Activated naive CD8-positive, alpha-beta T cell treated with anti-CD3 and anti-CD28 coated beads for 36 hours (primary cell): ENCODE measurements at regions not wholly inside any gene's neighbourhood (a gene's known extent, or its start where the extent isn't known, plus 50 kb on each side); places are given as distances from the start of the nearest gene placed in this dataset.

Source experiments
- DNase-seq: peaks from one replicate; pipeline ENCODE4 v3.0.0; 2021
- H3K27ac Mint-ChIP-seq: one replicate; pipeline ENCODE4 v1.8.0; 2022; ENCODE audit warnings: mild to moderate bottlenecking, moderate library complexity, mixed read lengths
- H3K27me3 Mint-ChIP-seq: one replicate; pipeline ENCODE4 v1.8.0; 2022; ENCODE audit warnings: mild to moderate bottlenecking, mixed read lengths
- H3K36me3 Mint-ChIP-seq: one replicate; pipeline ENCODE4 v1.8.0; 2021; ENCODE audit warnings: mild to moderate bottlenecking, mixed read lengths
- H3K4me1 Mint-ChIP-seq: one replicate; pipeline ENCODE4 v1.8.0; 2021; ENCODE audit warnings: mixed read lengths
- H3K4me3 Mint-ChIP-seq: one replicate; pipeline ENCODE4 v1.8.0; 2022; ENCODE audit warnings: mild to moderate bottlenecking, moderate library complexity, mixed read lengths
- H3K9me3 Mint-ChIP-seq: one replicate; pipeline ENCODE4 v1.8.0; 2022; ENCODE audit warnings: mixed read lengths

- no peaks in the 10 kb centered on the region for H3K27me3 Mint-ChIP-seq
- DNase-seq = no peak
Observed at GRCh38 chr6:98627129-98627775, 207.1 kb upstream of the POU3F2 start.

DNA sequence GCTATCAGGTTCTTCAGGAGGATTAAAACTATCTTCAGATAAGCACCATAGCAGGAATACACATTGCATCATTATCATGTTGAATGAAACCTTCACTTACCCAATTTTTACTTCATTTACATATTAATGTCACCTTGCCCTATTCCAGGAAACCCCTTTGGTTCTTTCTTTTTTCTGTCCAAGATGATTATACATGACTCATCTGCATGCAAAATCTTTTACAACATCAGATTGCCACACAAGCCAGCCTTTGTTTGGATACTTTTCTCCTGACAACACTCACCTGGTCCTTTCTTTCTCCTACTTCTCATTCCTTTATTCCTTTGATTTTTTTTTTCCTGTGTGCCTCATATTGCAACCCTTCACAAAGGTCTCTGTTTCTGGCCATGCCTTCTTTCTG lies 200.5 kb upstream of the POU3F2 start:
- Mint-ChIP-seq H3K9me3 (no peaks in the 10 kb centered on the region), H3K27ac (no peak overlapping the region), H3K4me1 (peaks cover 2% of the 10 kb centered on the region), H3K4me3 (no peak overlapping the region), H3K36me3 (no peaks in the 10 kb centered on the region), H3K27me3 (no peaks in the 10 kb centered on the region)
- DNase-seq = no peak

More at GRCh38 chr6:98627129-98627775, 207.1 kb upstream of the POU3F2 start:
- Mint-ChIP-seq H3K4me3 (no peak overlapping the region), H3K27ac (no peak overlapping the region), H3K9me3 (no peaks in the 10 kb centered on the region), H3K4me1 (no peaks in the 10 kb centered on the region), H3K36me3 (no peaks in the 10 kb centered on the region)

DNA sequence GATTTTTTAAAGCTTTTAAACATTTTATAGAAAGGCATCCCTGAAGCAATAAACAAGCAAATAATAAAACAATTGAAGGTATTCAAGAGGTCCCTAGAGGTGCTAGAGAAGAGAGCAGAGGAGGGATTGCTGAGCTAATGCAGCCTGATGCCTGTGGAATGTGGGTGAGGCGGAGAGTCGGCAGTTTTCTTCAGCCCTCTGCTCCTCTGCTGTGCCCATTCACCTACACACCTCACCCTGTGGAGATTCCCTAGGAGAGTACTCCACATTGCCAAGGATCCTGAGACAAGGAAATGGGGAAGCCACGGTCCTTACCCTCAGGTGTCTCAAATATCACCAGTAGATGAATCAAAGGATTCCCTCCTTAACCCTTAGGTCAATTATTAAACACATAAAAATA lies 199.8 kb upstream of the POU3F2 start:
- Mint-ChIP-seq H3K4me3 (no peak overlapping the region), H3K27me3 (no peaks in the 10 kb centered on the region)
- no peak for DNase-seq

DNA sequence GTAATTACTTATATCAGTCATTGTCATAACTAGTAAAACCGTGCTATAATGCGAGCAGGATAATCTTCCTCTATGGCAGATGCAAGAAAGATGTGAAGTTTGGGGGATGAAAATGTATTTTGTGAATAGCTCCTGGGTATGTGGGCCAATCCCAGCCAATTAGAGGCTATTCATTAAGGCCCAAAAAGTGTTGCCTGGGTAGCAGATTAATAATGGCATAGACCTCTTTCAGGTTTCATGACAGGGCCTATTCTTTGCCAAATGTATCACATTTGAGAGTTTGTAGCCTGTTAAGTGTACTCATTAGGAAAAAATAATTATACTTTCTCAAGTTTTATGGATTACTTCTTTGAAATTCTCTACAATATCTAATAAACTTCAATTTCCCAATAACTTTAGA lies 199.2 kb upstream of the POU3F2 start:
- no peak overlapping the region for H3K4me3 Mint-ChIP-seq
- H3K9me3 Mint-ChIP-seq = no peaks in the 10 kb centered on the region
- no peaks in the 10 kb centered on the region for H3K36me3 Mint-ChIP-seq
- no peak for DNase-seq
- no peaks in the 10 kb centered on the region for H3K27me3 Mint-ChIP-seq
- H3K4me1 Mint-ChIP-seq = peaks cover 2% of the 10 kb centered on the region
- no peak overlapping the region for H3K27ac Mint-ChIP-seq

More for the DNA sequence above, 199.8 kb upstream of the POU3F2 start:
- H3K36me3 Mint-ChIP-seq = no peaks in the 10 kb centered on the region
- no peak overlapping the region for H3K27ac Mint-ChIP-seq
- peaks cover 2% of the 10 kb centered on the region for H3K4me1 Mint-ChIP-seq
- H3K9me3 Mint-ChIP-seq = no peaks in the 10 kb centered on the region

DNA sequence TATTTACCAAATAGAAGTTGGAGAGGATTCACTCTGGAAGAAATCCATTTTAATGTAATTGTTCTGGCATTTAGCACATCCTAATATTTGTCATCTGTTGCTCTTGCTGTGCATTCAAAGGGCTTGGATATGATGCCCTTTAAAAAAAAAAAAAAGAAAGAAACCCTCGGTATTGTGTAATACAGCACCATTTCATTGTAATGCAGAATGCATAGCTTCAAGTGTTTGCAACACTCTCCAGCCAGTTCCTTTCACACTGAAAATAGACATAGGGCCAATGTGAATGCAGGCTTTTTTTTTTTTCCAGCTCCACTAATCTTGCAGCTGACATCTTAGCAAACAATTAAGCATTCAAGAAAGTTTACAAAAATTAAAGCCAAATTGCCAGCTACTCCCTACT lies 197.4 kb upstream of the POU3F2 start:
- Mint-ChIP-seq H3K4me3 (no peak overlapping the region), H3K9me3 (no peaks in the 10 kb centered on the region), H3K36me3 (no peaks in the 10 kb centered on the region), H3K4me1 (peaks cover 2% of the 10 kb centered on the region), H3K27ac (no peak overlapping the region), H3K27me3 (no peaks in the 10 kb centered on the region)
- no peak for DNase-seq

DNA sequence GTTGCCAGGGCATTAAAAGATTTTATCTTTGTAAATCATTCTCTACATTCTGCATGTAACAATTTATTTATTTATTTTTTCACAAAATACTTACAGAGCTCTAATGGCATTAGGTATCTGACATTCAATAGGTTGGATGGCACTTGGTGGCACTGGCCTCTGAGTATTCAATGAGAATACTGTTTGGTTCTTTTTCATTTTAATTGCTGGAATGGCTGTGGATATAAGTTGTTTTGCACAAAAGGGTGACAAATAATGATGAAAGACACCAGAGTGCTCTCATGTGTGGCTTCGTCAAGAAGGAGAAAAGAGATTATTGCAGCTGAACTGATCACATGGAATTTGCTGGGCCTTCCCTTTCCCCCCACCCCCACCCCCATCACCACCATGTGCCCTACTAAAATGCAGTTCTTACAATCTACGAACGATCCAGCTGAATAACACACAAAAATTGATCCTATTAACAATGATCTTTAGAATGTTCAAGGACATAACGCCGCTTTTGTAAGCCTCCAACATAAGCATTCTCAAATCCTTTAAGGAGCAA lies 195.2 kb upstream of the POU3F2 start:
- Mint-ChIP-seq H3K27me3 (no peaks in the 10 kb centered on the region), H3K4me1 (no peaks in the 10 kb centered on the region), H3K9me3 (no peaks in the 10 kb centered on the region), H3K27ac (no peak overlapping the region), H3K36me3 (no peaks in the 10 kb centered on the region), H3K4me3 (no peak overlapping the region)
- DNase-seq = no peak

DNA sequence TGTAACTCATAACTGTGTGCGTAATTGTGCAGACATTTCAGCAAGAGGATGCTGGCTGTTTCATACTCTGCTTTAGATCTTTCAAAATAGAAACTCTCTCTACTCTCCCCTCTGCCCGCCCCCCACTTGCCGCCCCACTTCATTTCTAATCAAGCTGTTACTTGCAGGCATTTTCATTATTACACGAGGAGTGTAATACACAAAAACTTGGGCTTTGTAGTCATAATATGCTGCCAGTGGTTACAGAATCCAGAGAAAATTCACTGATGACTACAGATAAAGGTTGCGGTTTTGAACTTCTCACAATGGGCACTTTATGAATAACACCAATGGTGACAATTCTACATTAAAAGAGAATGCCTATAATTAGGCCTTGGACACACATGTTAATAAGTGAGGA lies 194.0 kb upstream of the POU3F2 start:
- DNase-seq = no peak
- Mint-ChIP-seq H3K27me3 (peaks cover 3% of the 10 kb centered on the region), H3K4me3 (no peak overlapping the region), H3K4me1 (no peaks in the 10 kb centered on the region), H3K27ac (no peak overlapping the region), H3K36me3 (no peaks in the 10 kb centered on the region), H3K9me3 (no peaks in the 10 kb centered on the region)

DNA sequence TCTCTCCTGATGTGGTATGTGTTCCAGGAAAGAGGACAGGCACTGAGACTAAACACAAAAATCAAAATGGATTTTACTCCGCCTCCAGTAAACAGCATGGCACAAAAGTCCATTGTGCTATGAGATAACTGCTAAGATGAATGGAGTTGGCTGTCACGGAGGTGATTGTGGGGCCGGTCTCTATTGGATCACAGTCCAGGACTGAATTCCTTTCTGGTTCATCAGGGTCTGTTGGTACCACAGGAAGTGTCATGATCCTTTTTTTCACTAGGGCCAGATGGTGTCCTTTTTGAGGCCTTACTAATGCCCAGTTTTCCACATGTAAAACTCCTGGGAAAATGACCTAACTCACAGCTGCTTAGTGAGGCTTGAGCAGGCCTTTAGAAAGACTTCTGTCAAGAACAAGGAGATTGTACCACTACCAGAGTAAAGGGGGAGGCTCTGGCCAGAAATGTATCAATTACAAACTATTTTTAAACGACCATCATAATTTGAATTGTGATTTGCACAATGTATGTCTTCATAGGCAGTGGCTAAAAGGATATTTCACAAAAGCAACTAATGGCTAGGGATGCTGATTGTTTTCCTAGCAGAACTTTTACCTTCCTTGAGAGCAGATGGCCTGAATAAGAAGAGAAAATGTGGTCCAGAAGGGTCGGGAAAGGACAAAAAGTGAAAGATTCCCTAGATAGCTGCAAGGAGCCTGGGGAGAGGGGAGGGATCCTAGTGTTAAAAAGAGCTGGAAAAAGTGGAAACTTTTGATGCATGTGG lies 192.2 kb upstream of the POU3F2 start:
- Mint-ChIP-seq H3K4me3 (no peak overlapping the region), H3K36me3 (no peaks in the 10 kb centered on the region), H3K27me3 (peaks cover 3% of the 10 kb centered on the region), H3K9me3 (no peaks in the 10 kb centered on the region), H3K27ac (no peak overlapping the region), H3K4me1 (no peaks in the 10 kb centered on the region)
- no peak for DNase-seq

DNA sequence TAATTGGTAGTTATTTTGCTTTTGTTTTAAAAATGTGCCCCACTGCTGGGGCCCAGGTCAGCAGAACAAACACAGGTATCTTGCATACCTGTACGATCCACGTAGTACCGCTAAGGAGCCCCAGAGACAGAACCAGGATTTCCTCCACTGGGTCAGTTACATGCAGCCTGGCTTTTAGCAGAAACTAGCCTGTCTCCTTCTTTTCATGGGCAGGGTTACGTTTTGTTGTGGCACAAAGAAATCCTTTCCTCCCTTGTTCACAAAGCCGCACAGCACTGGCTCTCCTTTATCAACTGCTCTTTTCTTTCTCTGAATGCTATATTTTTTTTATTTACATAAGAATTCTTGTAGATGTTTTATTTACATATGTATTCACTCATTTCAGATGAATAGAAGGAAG lies 190.3 kb upstream of the POU3F2 start:
- H3K4me3 Mint-ChIP-seq = no peak overlapping the region
- H3K27me3 Mint-ChIP-seq = peaks cover 6% of the 10 kb centered on the region
- no peaks in the 10 kb centered on the region for H3K36me3 Mint-ChIP-seq
- H3K4me1 Mint-ChIP-seq = no peaks in the 10 kb centered on the region
- H3K9me3 Mint-ChIP-seq = no peaks in the 10 kb centered on the region
- no peak for DNase-seq
- H3K27ac Mint-ChIP-seq = no peak overlapping the region

DNA sequence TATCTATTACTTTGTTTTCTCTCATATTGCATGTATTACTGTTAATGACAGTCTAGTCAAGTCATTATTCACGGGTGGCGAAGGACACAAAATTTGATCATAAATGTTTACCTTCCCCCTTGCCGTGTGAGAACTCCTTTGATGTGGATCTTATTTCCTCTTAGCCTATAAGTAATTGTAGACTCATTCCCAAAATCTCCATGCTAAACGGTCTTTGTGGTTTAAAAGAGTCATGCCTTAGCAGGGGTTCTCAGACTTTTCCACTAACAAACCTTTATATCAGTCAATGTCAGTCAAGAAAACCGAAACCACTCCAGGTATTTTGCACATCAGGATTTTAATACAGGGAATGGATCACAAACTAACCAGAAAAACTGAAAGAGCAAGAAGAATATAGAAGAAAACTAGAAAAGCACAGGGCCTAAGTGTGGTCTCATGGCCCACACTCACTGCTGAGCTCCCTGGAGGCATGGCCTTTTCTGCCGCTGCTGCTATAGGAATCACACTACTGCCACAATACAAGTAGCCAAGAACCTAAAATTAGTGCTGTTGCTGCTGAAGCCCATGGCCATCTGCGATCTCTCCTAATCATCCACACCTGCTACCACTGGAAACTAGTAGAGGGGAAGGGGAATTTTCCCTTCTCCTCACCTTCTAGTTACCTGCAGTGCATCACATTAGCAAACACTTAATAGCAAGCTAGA lies 186.0 kb upstream of the POU3F2 start:
- H3K27me3 Mint-ChIP-seq = peaks cover 6% of the 10 kb centered on the region
- no peaks in the 10 kb centered on the region for H3K9me3 Mint-ChIP-seq
- no peaks in the 10 kb centered on the region for H3K4me1 Mint-ChIP-seq
- H3K27ac Mint-ChIP-seq = no peak overlapping the region
- DNase-seq = no peak
- no peak overlapping the region for H3K4me3 Mint-ChIP-seq
- no peaks in the 10 kb centered on the region for H3K36me3 Mint-ChIP-seq

DNA sequence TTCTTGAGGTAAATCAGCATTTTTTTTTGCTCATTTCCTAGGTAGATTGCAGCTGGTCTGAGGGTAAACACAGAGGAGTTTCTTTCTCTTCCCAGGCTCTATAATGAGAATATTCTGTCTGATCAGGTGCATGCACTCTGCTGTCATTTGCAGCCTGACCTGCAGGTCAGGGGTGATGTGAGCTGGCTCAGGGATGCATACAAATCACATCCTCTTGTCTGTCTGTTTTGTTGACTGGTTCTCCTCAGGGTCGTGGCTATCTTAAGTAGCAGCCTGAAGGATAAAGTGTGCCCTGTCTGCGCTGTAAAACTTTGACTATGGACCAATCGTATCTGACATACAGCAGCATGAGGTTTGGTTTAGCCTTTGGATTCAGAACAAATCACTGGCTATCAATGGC lies 183.4 kb upstream of the POU3F2 start:
- Mint-ChIP-seq H3K4me1 (no peaks in the 10 kb centered on the region), H3K27me3 (peaks cover 3% of the 10 kb centered on the region), H3K27ac (no peak overlapping the region), H3K4me3 (no peak overlapping the region), H3K36me3 (no peaks in the 10 kb centered on the region), H3K9me3 (no peaks in the 10 kb centered on the region)
- no peak for DNase-seq

DNA sequence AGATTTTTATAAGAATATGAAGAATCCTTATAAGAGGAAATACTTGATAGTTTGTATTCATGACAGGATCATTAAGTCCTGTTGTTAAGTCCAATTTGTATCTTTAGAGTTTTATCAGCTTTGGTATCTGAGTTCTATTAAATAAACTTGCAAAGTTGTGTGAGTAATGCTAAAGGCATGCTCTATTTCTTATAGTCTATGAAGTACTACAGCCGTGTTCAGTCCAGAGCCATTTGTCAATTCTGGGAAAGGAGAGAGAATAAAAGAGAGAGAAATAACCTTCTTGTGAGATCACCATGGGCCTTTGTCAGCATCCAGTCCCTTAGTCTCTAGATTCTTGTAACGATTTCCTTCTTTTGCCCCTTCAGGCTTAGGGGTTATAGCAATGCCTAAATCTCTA lies 181.2 kb upstream of the POU3F2 start:
- Mint-ChIP-seq H3K27me3 (peaks cover 2% of the 10 kb centered on the region), H3K9me3 (no peaks in the 10 kb centered on the region), H3K4me3 (no peak overlapping the region), H3K36me3 (no peaks in the 10 kb centered on the region), H3K27ac (no peak overlapping the region), H3K4me1 (no peaks in the 10 kb centered on the region)
- DNase-seq = no peak

DNA sequence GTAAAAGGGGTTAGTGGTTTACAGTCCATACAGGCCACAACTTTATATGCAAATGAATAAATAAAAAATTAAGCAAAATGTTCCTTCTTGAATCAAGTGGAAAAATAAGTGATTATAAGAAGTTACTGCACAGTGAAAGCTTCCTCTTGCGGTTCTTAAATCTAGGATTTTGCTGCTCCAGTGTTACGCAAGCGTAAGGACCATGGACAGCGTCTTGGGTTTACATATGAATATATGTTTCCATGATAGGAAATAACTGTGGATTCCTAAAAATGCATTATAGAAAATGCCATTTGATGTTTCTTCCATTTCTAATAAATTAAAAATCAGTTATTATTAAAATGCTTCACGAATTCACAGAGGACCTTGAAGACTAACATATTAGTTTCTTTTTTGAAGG lies 176.6 kb upstream of the POU3F2 start:
- H3K9me3 Mint-ChIP-seq = no peaks in the 10 kb centered on the region
- H3K36me3 Mint-ChIP-seq = no peaks in the 10 kb centered on the region
- no peak overlapping the region for H3K4me3 Mint-ChIP-seq
- no peaks in the 10 kb centered on the region for H3K27me3 Mint-ChIP-seq
- peak; percentile 3 for DNase-seq
- H3K27ac Mint-ChIP-seq = no peak overlapping the region
- no peaks in the 10 kb centered on the region for H3K4me1 Mint-ChIP-seq

- Mint-ChIP-seq H3K27ac (no peak overlapping the region), H3K27me3 (peaks cover 9% of the 10 kb centered on the region), H3K4me3 (no peak overlapping the region), H3K36me3 (no peaks in the 10 kb centered on the region), H3K4me1 (no peaks in the 10 kb centered on the region), H3K9me3 (no peaks in the 10 kb centered on the region)
- no peak for DNase-seq
Observed at GRCh38 chr6:98669371-98669770, 165.0 kb upstream of the POU3F2 start.

GRCh38 chr6:98670045-98670746 lies 164.2 kb upstream of the POU3F2 start:
- no peak overlapping the region for H3K27ac Mint-ChIP-seq
- H3K4me3 Mint-ChIP-seq = no peak overlapping the region
- no peaks in the 10 kb centered on the region for H3K9me3 Mint-ChIP-seq
- H3K4me1 Mint-ChIP-seq = no peaks in the 10 kb centered on the region
- peaks cover 9% of the 10 kb centered on the region for H3K27me3 Mint-ChIP-seq
- no peaks in the 10 kb centered on the region for H3K36me3 Mint-ChIP-seq
- no peak for DNase-seq
